Endothelial cell of umbilical vein (primary cell): ENCODE measurements at regions not wholly inside any gene's neighbourhood (a gene's known extent, or its start where the extent isn't known, plus 50 kb on each side); places are given as distances from the start of the nearest gene placed in this dataset.

Experiments
- CTCF ChIP-seq, 2 donors: IDR thresholded peaks; 1 replicate in 1 of 2; 2 replicates in 1 of 2; pipeline ENCODE4 v1.5.1; 2011; ENCODE audit warnings: low read length in 2 of 2, mild to moderate bottlenecking in 2 of 2, moderate library complexity in 2 of 2, control low read depth in 1 of 2, inconsistent platforms in 1 of 2, low read depth in 1 of 2; ENCODE audit not compliant: insufficient read depth in 1 of 2; ENCODE audit errors: extremely low read depth in 1 of 2
- EZH2 ChIP-seq: IDR thresholded peaks from 2 replicates; pipeline ENCODE4 v1.6.1; 2012; ENCODE audit warnings: borderline replicate concordance, low read depth, mild to moderate bottlenecking, moderate library complexity, low read length, inconsistent platforms; ENCODE audit not compliant: severe bottlenecking
- FOS ChIP-seq: IDR thresholded peaks from 2 replicates; pipeline ENCODE4 v1.6.1; 2011; ENCODE audit warnings: mild to moderate bottlenecking, low read length, moderate library complexity, borderline replicate concordance; ENCODE audit not compliant: insufficient read depth
- GATA2 ChIP-seq: IDR thresholded peaks from 2 replicates; pipeline ENCODE4 v1.7.0; 2011; ENCODE audit warnings: low read depth, mild to moderate bottlenecking, moderate library complexity, mixed read lengths, low read length; ENCODE audit not compliant: insufficient read length, insufficient read depth
- MAX ChIP-seq: IDR thresholded peaks from 2 replicates; pipeline ENCODE4 v1.6.1; 2011; ENCODE audit not compliant: insufficient read depth, insufficient read length
- MYC ChIP-seq: IDR thresholded peaks from one replicate; pipeline ENCODE4 v1.6.1; 2011; ENCODE audit warnings: mild to moderate bottlenecking, low read depth, low read length
- POLR2A ChIP-seq: IDR thresholded peaks from 2 replicates; pipeline ENCODE4 v1.6.1; 2012; ENCODE audit warnings: low read depth, mild to moderate bottlenecking, control low read depth, low read length
- POLR2AphosphoS5 ChIP-seq: IDR thresholded peaks from 2 replicates; pipeline ENCODE4 v1.6.1; 2012; ENCODE audit warnings: low read depth, mild to moderate bottlenecking, control low read depth, low read length, moderate library complexity; ENCODE audit not compliant: insufficient read depth

- TF ChIP-seq CTCF (IDR thresholded peaks at IDR 0.05; ENCODE audit: extremely low read depth in 1 of 2, insufficient read depth in 1 of 2, low read depth in 1 of 2, low read length in 2 of 2) (no peak), EZH2 (no peak), GATA2 (no peak), POLR2A (no peak), MAX (no peak), POLR2AphosphoS5 (no peak), FOS (no peak), MYC (no peak)
Observed at GRCh38 chr13:72456486-72456885, 270.9 kb downstream of the MZT1 start.
